Upper lobe of left lung (tissue), 6 donors: ENCODE measurements at regions not wholly inside any gene's neighbourhood (a gene's known extent, or its start where the extent isn't known, plus 50 kb on each side); places are given as distances from the start of the nearest gene placed in this dataset.
"Not testable (repeated sequence)": the region's sequence is repeated elsewhere in the genome, so short reads cannot be mapped to it uniquely, and the experiment has no call there.

ENCODE experiments used
- ATAC-seq, 2 donors: fragments of 200-7000 bp; cut with Tn5 transposase; one replicate each; pipeline ENCODE4 v1.9.1; 2022; ENCODE audit warnings: mild to moderate bottlenecking in 2 of 2, moderate library complexity in 2 of 2; ENCODE audit not compliant: low FRiP score in 2 of 2
- DNase-seq, 2 donors: peaks; one replicate each; pipeline ENCODE4 v3.0.0-alpha.2; 2019 to 2020
- H3K27ac ChIP-seq, 4 donors: fragments of 200-600 bp; sonication (generic); one replicate each; pipeline ENCODE4 v1.5.1; 2016 to 2019
- H3K27me3 ChIP-seq, 4 donors: fragments of 200-600 bp; sonication (generic); one replicate each; pipeline ENCODE4 v1.5.1; 2017 to 2019
- H3K36me3 ChIP-seq, 4 donors: fragments of 200-600 bp; sonication (generic); one replicate each; pipeline ENCODE4 v1.5.1; 2016 to 2019
- H3K4me1 ChIP-seq, 4 donors: fragments of 200-600 bp; sonication (generic); one replicate each; pipeline ENCODE4 v1.5.1; 2018 to 2019
- H3K4me3 ChIP-seq, 4 donors: fragments of 200-600 bp; sonication (generic); one replicate each; pipeline ENCODE4 v1.5.1; 2017 to 2019; ENCODE audit warnings: mild to moderate bottlenecking in 2 of 4, moderate library complexity in 1 of 4
- H3K9me3 ChIP-seq, 4 donors: fragments of 200-600 bp; sonication (generic); one replicate each; pipeline ENCODE4 v1.5.1; 2018 to 2019
- EP300 ChIP-seq, 4 donors: sonication (generic); formaldehyde crosslinking; IDR thresholded peaks; one replicate each; pipeline ENCODE4 v1.5.1; 2017; ENCODE audit warnings: antibody characterized with exemption in 4 of 4, control low read depth in 2 of 4
- POLR2A ChIP-seq, 4 donors: fragments of 450-650 bp; IDR thresholded peaks; one replicate each; pipeline ENCODE4 v1.5.1; 2016 to 2017; ENCODE audit warnings: antibody characterized with exemption in 4 of 4, mild to moderate bottlenecking in 2 of 4
- POLR2AphosphoS5 ChIP-seq, 2 donors: sonication (generic); formaldehyde crosslinking; IDR thresholded peaks; one replicate each; pipeline ENCODE4 v1.5.1; 2017; ENCODE audit warnings: antibody characterized with exemption in 2 of 2
- WGBS, 2 donors: methylation state at CpG; one replicate each; pipeline ENCODE4 v1.1.5; 2017 to 2018; 5-methylcytosine and 5-hydroxymethylcytosine counted together
- TF ChIP-seq, protein P1 (sequence below), 6 experiments: fragments of 450-650 bp in 4 of 6; fragments of 200-600 bp in 2 of 6; sonication (generic) in 2 of 6; IDR thresholded peaks; one replicate each; pipeline ENCODE4 v1.5.1; 2016 to 2019; ENCODE audit warnings: antibody characterized with exemption in 6 of 6
- donor health status: DM: no; HTN: no; CAD: no; lungs with moderate emphysema.
- donor health status: DM: no; HTN: yes; CAD: no; lungs with severe emphysema.

DNA sequence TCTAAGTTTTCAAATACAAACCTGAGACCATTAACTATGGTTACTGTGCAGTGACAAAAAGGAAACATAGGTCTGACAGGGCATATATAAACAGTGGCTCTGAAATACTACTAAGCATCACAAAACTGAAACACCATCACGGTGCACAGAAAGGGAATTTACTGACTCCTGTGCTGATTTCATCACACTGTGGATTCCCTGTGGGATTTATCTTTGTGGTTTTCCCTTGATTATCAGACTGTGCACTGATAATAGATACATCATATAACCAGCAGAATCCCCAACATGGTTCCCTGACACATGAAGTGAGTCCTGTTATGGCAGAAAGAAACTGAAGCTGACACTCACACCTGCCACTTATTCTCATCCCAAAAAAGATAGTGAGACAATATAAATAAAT, 676.3 kb upstream of the KCND2 start:
- H3K4me3 ChIP-seq: no peak overlapping the region
- H3K27ac ChIP-seq: no peak overlapping the region
- DNase-seq (no peak), ATAC-seq (no peak)
- H3K9me3 ChIP-seq: no peaks in the 10 kb centered on the region
- no peaks in the 10 kb centered on the region for H3K27me3 ChIP-seq
- H3K4me1 ChIP-seq: no peaks in the 10 kb centered on the region
- no peaks in the 10 kb centered on the region for H3K36me3 ChIP-seq
- TF ChIP-seq POLR2A (IDR thresholded peaks at IDR 0.05) (no peak), POLR2AphosphoS5 (IDR thresholded peaks at IDR 0.05) (no peak), EP300 (IDR thresholded peaks at IDR 0.05) (no peak)
- TF ChIP-seq, protein P1, sequence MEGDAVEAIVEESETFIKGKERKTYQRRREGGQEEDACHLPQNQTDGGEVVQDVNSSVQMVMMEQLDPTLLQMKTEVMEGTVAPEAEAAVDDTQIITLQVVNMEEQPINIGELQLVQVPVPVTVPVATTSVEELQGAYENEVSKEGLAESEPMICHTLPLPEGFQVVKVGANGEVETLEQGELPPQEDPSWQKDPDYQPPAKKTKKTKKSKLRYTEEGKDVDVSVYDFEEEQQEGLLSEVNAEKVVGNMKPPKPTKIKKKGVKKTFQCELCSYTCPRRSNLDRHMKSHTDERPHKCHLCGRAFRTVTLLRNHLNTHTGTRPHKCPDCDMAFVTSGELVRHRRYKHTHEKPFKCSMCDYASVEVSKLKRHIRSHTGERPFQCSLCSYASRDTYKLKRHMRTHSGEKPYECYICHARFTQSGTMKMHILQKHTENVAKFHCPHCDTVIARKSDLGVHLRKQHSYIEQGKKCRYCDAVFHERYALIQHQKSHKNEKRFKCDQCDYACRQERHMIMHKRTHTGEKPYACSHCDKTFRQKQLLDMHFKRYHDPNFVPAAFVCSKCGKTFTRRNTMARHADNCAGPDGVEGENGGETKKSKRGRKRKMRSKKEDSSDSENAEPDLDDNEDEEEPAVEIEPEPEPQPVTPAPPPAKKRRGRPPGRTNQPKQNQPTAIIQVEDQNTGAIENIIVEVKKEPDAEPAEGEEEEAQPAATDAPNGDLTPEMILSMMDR (IDR thresholded peaks at IDR 0.05): no peak
- 53 to 70% methylated on average over 1 of the region's 1 CpG for WGBS, 2 donors

DNA sequence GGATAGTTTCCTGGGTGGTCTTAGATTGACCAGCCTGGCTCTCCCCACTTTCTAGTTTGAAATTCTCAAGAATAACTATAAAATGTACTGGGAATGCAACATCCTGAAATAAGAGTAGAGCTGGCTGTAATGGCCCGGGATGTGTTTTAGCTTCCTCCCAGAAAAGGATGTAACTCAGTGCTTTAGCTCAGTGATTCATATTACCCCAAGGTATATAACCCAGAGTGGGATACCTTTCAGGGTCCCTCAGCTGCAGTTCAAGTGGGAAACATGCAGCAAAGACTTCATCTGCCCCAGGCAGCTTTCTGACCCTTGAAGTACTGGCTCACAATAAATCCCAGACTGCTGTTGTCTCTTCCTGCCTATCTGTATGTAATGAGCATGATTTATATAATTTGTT, 666.7 kb upstream of the KCND2 start:
- TF ChIP-seq EP300 (IDR thresholded peaks at IDR 0.05): no peak
- TF ChIP-seq, protein P1 (IDR thresholded peaks at IDR 0.05): no peak
- TF ChIP-seq POLR2AphosphoS5 (IDR thresholded peaks at IDR 0.05): no peak
- no peak for TF ChIP-seq POLR2A (IDR thresholded peaks at IDR 0.05)
- H3K4me1 ChIP-seq: no peaks in the 10 kb centered on the region
- no peaks in the 10 kb centered on the region for H3K9me3 ChIP-seq
- ATAC-seq: no peak
- H3K36me3 ChIP-seq: no peaks in the 10 kb centered on the region
- H3K27ac ChIP-seq: no peak overlapping the region
- DNase-seq: no peak
- no peak overlapping the region for H3K4me3 ChIP-seq
- no peaks in the 10 kb centered on the region for H3K27me3 ChIP-seq
- 86 to 88% methylated on average over 1 of the region's 1 CpG for WGBS, 2 donors

DNA sequence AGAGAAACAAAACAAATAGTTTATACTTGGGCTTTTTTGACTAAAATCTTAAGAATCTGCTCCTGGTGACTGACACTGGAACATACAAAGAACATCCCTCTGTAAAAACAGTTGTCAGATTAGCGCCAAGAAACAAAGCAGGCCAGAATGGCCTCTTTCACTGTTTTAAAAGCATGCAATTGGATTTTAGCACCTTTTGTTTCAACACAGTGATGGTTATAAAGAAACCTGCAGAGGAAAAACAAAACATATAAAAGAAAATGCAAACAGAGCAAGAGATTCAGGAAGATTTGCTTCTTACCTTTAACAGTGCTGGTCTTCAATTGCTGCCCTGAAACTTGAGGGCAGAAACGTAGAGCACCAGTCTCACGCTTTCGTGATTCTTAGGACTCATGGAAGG, 652.2 kb upstream of the KCND2 start:
- ATAC-seq (no peak), DNase-seq (no peak)
- 68 to 80% methylated on average over 4 of the region's 4 CpGs for WGBS, 2 donors
- Histone ChIP-seq H3K9me3 (no peaks in the 10 kb centered on the region), H3K36me3 (no peaks in the 10 kb centered on the region), H3K4me3 (no peak overlapping the region), H3K27me3 (no peaks in the 10 kb centered on the region), H3K4me1 (no peaks in the 10 kb centered on the region), H3K27ac (no peak overlapping the region)
- TF ChIP-seq POLR2A (IDR thresholded peaks at IDR 0.05) (no peak), EP300 (IDR thresholded peaks at IDR 0.05) (no peak), POLR2AphosphoS5 (IDR thresholded peaks at IDR 0.05) (no peak)
- TF ChIP-seq, protein P1 (IDR thresholded peaks at IDR 0.05): no peak

DNA sequence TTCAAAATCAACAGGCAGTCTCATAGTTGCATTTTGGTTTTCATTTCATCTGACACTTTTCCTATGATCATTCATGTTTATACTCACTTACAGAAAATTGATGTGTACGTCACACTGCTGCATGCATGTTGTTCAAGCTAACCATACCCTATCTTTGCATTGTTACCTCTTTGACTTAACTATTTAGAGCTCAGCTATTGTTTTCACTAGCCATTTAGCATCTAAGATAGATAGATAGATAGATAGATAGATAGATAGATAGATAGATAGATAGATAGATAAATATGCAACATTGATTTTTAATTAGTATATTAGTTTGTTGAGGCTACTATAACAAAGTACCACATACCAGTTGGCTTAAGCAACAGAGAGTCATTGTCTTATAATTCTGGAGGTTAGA, 649.5 kb upstream of the KCND2 start:
- Histone ChIP-seq H3K27ac (no peak overlapping the region), H3K9me3 (no peaks in the 10 kb centered on the region), H3K36me3 (no peaks in the 10 kb centered on the region), H3K4me3 (no peak overlapping the region), H3K4me1 (no peaks in the 10 kb centered on the region), H3K27me3 (no peaks in the 10 kb centered on the region)
- ATAC-seq: no peak
- TF ChIP-seq EP300 (IDR thresholded peaks at IDR 0.05): no peak
- TF ChIP-seq POLR2AphosphoS5 (IDR thresholded peaks at IDR 0.05): no peak
- no peak for TF ChIP-seq POLR2A (IDR thresholded peaks at IDR 0.05)
- TF ChIP-seq, protein P1 (IDR thresholded peaks at IDR 0.05): no peak
- WGBS, 2 donors: 78 to 83% methylated on average over 1 of the region's 1 CpG
- no peak for DNase-seq

DNA sequence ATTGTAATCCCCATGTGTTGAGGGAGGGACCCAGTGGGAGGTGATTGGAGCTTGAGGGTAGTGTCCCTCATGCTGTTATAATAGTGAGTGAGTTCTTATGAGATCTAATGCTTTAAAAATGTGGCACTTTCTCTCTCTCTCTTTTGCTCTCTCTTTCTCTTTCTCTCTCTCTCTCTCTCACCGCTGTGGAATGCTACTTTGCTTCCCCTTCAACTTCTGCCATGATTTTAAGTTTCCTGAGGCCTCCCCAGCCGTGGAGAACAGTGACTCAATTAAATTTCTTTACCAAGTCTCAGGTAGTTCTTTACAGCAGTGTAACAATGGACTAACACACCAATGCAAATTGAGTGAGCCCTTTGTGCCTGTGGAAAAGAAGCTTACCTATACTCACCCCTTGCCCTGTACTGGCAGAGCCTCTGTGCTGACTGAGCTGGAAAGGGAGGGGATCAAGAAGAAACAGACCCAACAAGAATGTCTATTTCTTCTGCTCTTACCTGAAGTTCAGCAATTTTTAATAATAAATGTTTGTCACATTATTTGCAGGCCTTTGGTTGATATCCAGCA, 642.5 kb upstream of the KCND2 start:
- WGBS, 2 donors: 45 to 50% methylated on average over 2 of the region's 2 CpGs
- no peak overlapping the region for H3K4me3 ChIP-seq
- no peaks in the 10 kb centered on the region for H3K36me3 ChIP-seq
- DNase-seq (no peak), ATAC-seq (no peak)
- H3K4me1 ChIP-seq: no peaks in the 10 kb centered on the region
- no peak overlapping the region for H3K27ac ChIP-seq
- no peaks in the 10 kb centered on the region for H3K9me3 ChIP-seq
- TF ChIP-seq POLR2A (IDR thresholded peaks at IDR 0.05): no peak
- TF ChIP-seq EP300 (IDR thresholded peaks at IDR 0.05): no peak
- TF ChIP-seq, protein P1 (IDR thresholded peaks at IDR 0.05): no peak
- TF ChIP-seq POLR2AphosphoS5 (IDR thresholded peaks at IDR 0.05): no peak
- H3K27me3 ChIP-seq: no peaks in the 10 kb centered on the region

DNA sequence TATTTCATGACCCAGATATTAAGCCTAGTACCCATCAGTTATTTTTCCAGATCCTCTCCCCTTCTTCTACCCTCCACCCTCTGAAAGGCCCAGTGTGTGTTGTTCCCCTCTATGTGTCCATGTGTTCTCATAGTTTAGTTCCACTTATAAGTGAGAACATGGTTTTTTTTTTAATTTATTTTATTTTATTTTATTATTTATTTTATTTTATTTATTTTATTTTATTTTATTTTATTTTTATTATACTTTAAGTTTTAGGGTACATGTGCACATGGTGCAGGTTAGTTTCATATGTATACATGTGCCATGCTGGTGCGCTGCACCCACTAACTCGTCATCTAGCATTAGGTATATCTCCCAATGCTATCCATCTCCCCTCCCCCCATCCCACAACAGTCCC, 639.2 kb upstream of the KCND2 start:
- H3K36me3 ChIP-seq, H3K9me3 ChIP-seq, H3K4me1 ChIP-seq, H3K4me3 ChIP-seq, H3K27me3 ChIP-seq, H3K27ac ChIP-seq, ATAC-seq, DNase-seq: not testable (repeated sequence)
- 93 to 96% methylated on average over 2 of the region's 2 CpGs for WGBS, 2 donors
